ENCODE measurements at regions not wholly inside any gene's neighbourhood (a gene's known extent, or its start where the extent isn't known, plus 50 kb on each side); places are given as distances from the start of the nearest gene placed in this dataset.

DNA sequence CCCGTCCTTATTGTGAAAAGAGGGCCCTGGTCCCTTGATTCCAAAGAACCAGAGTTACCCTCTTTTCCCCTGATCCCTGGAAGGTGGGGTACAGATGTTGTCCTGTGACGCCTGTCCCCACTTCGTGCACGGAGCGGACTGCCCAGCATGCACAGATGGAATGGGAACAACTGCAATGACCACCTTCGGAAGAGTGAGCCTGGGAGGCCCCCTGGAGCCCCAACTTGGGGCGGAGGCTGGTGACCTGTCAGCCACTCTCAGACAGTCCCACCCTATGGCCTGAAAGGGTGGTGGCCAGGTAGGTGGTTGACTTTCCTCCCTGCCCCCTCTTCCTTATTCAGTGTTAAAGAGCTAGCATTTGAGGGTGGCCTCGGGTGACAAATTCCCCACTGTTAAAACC is 196.6 kb upstream of the GALNT17 start:
- TF ChIP-seq, protein P1, sequence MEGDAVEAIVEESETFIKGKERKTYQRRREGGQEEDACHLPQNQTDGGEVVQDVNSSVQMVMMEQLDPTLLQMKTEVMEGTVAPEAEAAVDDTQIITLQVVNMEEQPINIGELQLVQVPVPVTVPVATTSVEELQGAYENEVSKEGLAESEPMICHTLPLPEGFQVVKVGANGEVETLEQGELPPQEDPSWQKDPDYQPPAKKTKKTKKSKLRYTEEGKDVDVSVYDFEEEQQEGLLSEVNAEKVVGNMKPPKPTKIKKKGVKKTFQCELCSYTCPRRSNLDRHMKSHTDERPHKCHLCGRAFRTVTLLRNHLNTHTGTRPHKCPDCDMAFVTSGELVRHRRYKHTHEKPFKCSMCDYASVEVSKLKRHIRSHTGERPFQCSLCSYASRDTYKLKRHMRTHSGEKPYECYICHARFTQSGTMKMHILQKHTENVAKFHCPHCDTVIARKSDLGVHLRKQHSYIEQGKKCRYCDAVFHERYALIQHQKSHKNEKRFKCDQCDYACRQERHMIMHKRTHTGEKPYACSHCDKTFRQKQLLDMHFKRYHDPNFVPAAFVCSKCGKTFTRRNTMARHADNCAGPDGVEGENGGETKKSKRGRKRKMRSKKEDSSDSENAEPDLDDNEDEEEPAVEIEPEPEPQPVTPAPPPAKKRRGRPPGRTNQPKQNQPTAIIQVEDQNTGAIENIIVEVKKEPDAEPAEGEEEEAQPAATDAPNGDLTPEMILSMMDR (IDR thresholded peaks at IDR 0.05): no peak
- no peak for TF ChIP-seq POLR2A (IDR thresholded peaks at IDR 0.05)
